Glomerular endothelial cell (primary cell): ENCODE measurements at regions not wholly inside any gene's neighbourhood (a gene's known extent, or its start where the extent isn't known, plus 50 kb on each side); places are given as distances from the start of the nearest gene placed in this dataset.
"Not testable (repeated sequence)": the region's sequence is repeated elsewhere in the genome, so short reads cannot be mapped to it uniquely, and the experiment has no call there.

Experiments used
- DNase-seq: peaks from one replicate; pipeline ENCODE4 v3.0.0-alpha.2; 2011; ENCODE audit warnings: low read depth, low spot score; ENCODE audit errors: extremely low read depth

GRCh38 chr5:89584339-89584956 is 701.5 kb upstream of the MEF2C start:
- DNase-seq = no peak

GRCh38 chr5:89583534-89583933 is 700.5 kb upstream of the MEF2C start:
- no peak for DNase-seq

- no peak for DNase-seq
Observed at GRCh38 chr5:89582768-89583339, 699.9 kb upstream of the MEF2C start.

- no peak for DNase-seq
Observed at GRCh38 chr5:89580976-89581375, 698.0 kb upstream of the MEF2C start.

GRCh38 chr5:89575319-89575718 is 692.3 kb upstream of the MEF2C start:
- no peak for DNase-seq

- no peak for DNase-seq
Observed at GRCh38 chr5:89573345-89573744, 690.4 kb upstream of the MEF2C start.

- no peak for DNase-seq
Observed at GRCh38 chr5:89572696-89573095, 689.7 kb upstream of the MEF2C start.

- DNase-seq = no peak
Observed at GRCh38 chr5:89570557-89570956, 687.6 kb upstream of the MEF2C start.

GRCh38 chr5:89566340-89566739 is 683.4 kb upstream of the MEF2C start:
- DNase-seq = no peak

GRCh38 chr5:89560696-89561095 is 677.7 kb upstream of the MEF2C start:
- no peak for DNase-seq

GRCh38 chr5:89556215-89556913 is 673.4 kb upstream of the MEF2C start:
- DNase-seq = no peak

- no peak for DNase-seq
Observed at GRCh38 chr5:89546657-89547056, 663.7 kb upstream of the MEF2C start.

- no peak for DNase-seq
Observed at GRCh38 chr5:89545626-89546025, 662.6 kb upstream of the MEF2C start.

- DNase-seq = no peak
Observed at GRCh38 chr5:89545076-89545475, 662.1 kb upstream of the MEF2C start.

- no peak for DNase-seq
Observed at GRCh38 chr5:89542736-89543135, 659.8 kb upstream of the MEF2C start.

- no peak for DNase-seq
Observed at GRCh38 chr5:89537800-89538199, 654.8 kb upstream of the MEF2C start.

- DNase-seq = no peak
Observed at GRCh38 chr5:89536020-89536419, 653.0 kb upstream of the MEF2C start.

- no peak for DNase-seq
Observed at GRCh38 chr5:89535411-89535810, 652.4 kb upstream of the MEF2C start.

- DNase-seq = no peak
Observed at GRCh38 chr5:89534331-89534730, 651.3 kb upstream of the MEF2C start.

GRCh38 chr5:89524785-89525184 is 641.8 kb upstream of the MEF2C start:
- no peak for DNase-seq

GRCh38 chr5:89523867-89524266 is 640.9 kb upstream of the MEF2C start:
- DNase-seq = not testable (repeated sequence)

- DNase-seq = no peak
Observed at GRCh38 chr5:89520771-89521170, 637.8 kb upstream of the MEF2C start.
